Loucy (cell line): ENCODE measurements at regions not wholly inside any gene's neighbourhood (a gene's known extent, or its start where the extent isn't known, plus 50 kb on each side); places are given as distances from the start of the nearest gene placed in this dataset.

ENCODE experiments used
- H2AFZ ChIP-seq: fragments of 200-600 bp; sonication (generic); 2 replicates; pipeline ENCODE4 v1.6.0; 2016; ENCODE audit warnings: antibody characterized with exemption, mild to moderate bottlenecking, low read length, moderate library complexity
- H3F3A ChIP-seq: fragments of 200-600 bp; 2 replicates; pipeline ENCODE4 v1.6.0; 2016; ENCODE audit warnings: antibody characterized with exemption, low read depth, mild to moderate bottlenecking
- H3K27me3 ChIP-seq: fragments of 200-600 bp; sonication (generic); 2 replicates; pipeline ENCODE4 v1.6.1; 2014; ENCODE audit warnings: low read length, mild to moderate bottlenecking; ENCODE audit not compliant: insufficient read depth, poor library complexity, severe bottlenecking
- H3K36me3 ChIP-seq: fragments of 200-600 bp; sonication (generic); 2 replicates; pipeline ENCODE4 v1.6.1; 2016; ENCODE audit warnings: low read length; ENCODE audit not compliant: insufficient read depth
- H3K4me1 ChIP-seq: fragments of 200-600 bp; sonication (generic); 2 replicates; pipeline ENCODE4 v1.5.1; 2014; ENCODE audit warnings: low read length, mild to moderate bottlenecking; ENCODE audit not compliant: insufficient read depth, poor library complexity, severe bottlenecking
- H3K4me2 ChIP-seq: fragments of 200-600 bp; sonication (generic); 2 replicates; pipeline ENCODE4 v1.6.0; 2014; ENCODE audit warnings: antibody characterized with exemption, low read length, low read depth, mild to moderate bottlenecking; ENCODE audit not compliant: poor library complexity, severe bottlenecking
- H3K4me3 ChIP-seq: fragments of 200-600 bp; sonication (generic); 2 replicates; pipeline ENCODE4 v1.5.1; 2014; ENCODE audit warnings: low read length, mild to moderate bottlenecking, mixed read lengths; ENCODE audit not compliant: poor library complexity, severe bottlenecking
- H3K79me2 ChIP-seq: fragments of 200-600 bp; sonication (generic); 2 replicates; pipeline ENCODE4 v1.6.1; 2014; ENCODE audit warnings: low read length; ENCODE audit not compliant: insufficient read depth
- H3K9ac ChIP-seq: fragments of 200-600 bp; sonication (generic); 2 replicates; pipeline ENCODE4 v1.6.0; 2014; ENCODE audit warnings: mild to moderate bottlenecking, low read depth, low read length, moderate library complexity; ENCODE audit not compliant: poor library complexity, severe bottlenecking
- H3K9me2 ChIP-seq: fragments of 200-600 bp; sonication (generic); replicated peaks from 2 replicates; pipeline ENCODE4 v1.6.1; 2016; ENCODE audit warnings: low read depth, low read length, mixed read lengths
- H3K9me3 ChIP-seq: fragments of 200-600 bp; sonication (generic); 2 replicates; pipeline ENCODE4 v1.6.1; 2014; ENCODE audit warnings: mild to moderate bottlenecking, antibody characterized with exemption, low read length, low read depth; ENCODE audit not compliant: insufficient read depth
- H4K20me1 ChIP-seq: fragments of 200-600 bp; sonication (generic); 2 replicates; pipeline ENCODE4 v1.6.0; 2014; ENCODE audit warnings: antibody characterized with exemption, low read length, mild to moderate bottlenecking; ENCODE audit not compliant: insufficient read depth, poor library complexity, severe bottlenecking
- EZH2phosphoT487 ChIP-seq: fragments of 200-600 bp; IDR thresholded peaks from 2 replicates; pipeline ENCODE4 v1.6.1; 2018; ENCODE audit warnings: antibody characterized with exemption, mild to moderate bottlenecking, moderate library complexity, borderline replicate concordance
- TF ChIP-seq, protein P1 (sequence below): fragments of 200-600 bp; sonication (generic); conservative IDR thresholded peaks from 2 replicates; pipeline ENCODE4 v1.5.1; 2014; ENCODE audit warnings: mild to moderate bottlenecking, antibody characterized with exemption, low read length

- H3K9me3 ChIP-seq = no peaks in the 10 kb centered on the region
- H3K9ac ChIP-seq = no peak overlapping the region
- no peak overlapping the region for H3K4me2 ChIP-seq
- H3K36me3 ChIP-seq = no peaks in the 10 kb centered on the region
- H3K4me3 ChIP-seq = no peak overlapping the region
- TF ChIP-seq, protein P1, sequence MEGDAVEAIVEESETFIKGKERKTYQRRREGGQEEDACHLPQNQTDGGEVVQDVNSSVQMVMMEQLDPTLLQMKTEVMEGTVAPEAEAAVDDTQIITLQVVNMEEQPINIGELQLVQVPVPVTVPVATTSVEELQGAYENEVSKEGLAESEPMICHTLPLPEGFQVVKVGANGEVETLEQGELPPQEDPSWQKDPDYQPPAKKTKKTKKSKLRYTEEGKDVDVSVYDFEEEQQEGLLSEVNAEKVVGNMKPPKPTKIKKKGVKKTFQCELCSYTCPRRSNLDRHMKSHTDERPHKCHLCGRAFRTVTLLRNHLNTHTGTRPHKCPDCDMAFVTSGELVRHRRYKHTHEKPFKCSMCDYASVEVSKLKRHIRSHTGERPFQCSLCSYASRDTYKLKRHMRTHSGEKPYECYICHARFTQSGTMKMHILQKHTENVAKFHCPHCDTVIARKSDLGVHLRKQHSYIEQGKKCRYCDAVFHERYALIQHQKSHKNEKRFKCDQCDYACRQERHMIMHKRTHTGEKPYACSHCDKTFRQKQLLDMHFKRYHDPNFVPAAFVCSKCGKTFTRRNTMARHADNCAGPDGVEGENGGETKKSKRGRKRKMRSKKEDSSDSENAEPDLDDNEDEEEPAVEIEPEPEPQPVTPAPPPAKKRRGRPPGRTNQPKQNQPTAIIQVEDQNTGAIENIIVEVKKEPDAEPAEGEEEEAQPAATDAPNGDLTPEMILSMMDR = no peak
- no peak for TF ChIP-seq EZH2phosphoT487
- H3K79me2 ChIP-seq = no peaks in the 10 kb centered on the region
- H3K27me3 ChIP-seq = no peaks in the 10 kb centered on the region
- H2AFZ ChIP-seq = no peak overlapping the region
- no peaks in the 10 kb centered on the region for H3F3A ChIP-seq
- no peaks in the 10 kb centered on the region for H3K4me1 ChIP-seq
- no peaks in the 10 kb centered on the region for H3K9me2 ChIP-seq
- H4K20me1 ChIP-seq = no peaks in the 10 kb centered on the region
Observed at GRCh38 chr14:97866195-97866594, 1069.0 kb downstream of the VRK1 start.

GRCh38 chr14:97866664-97867063, 1069.5 kb downstream of the VRK1 start:
- Histone ChIP-seq H3K36me3 (no peaks in the 10 kb centered on the region), H2AFZ (no peak overlapping the region), H3K9ac (no peak overlapping the region), H3K4me1 (no peaks in the 10 kb centered on the region), H3K27me3 (no peaks in the 10 kb centered on the region), H3K9me3 (no peaks in the 10 kb centered on the region), H3F3A (no peaks in the 10 kb centered on the region), H3K4me2 (no peak overlapping the region), H3K4me3 (no peak overlapping the region), H3K79me2 (no peaks in the 10 kb centered on the region), H4K20me1 (no peaks in the 10 kb centered on the region), H3K9me2 (no peaks in the 10 kb centered on the region)
- no peak for TF ChIP-seq EZH2phosphoT487
- TF ChIP-seq, protein P1 = no peak

- Histone ChIP-seq H3K27me3 (no peaks in the 10 kb centered on the region), H3K9me2 (no peaks in the 10 kb centered on the region), H4K20me1 (no peaks in the 10 kb centered on the region), H3K4me1 (no peaks in the 10 kb centered on the region), H3F3A (no peaks in the 10 kb centered on the region), H3K9ac (no peak overlapping the region), H3K36me3 (no peaks in the 10 kb centered on the region), H3K4me3 (no peak overlapping the region), H3K4me2 (no peak overlapping the region), H3K9me3 (no peaks in the 10 kb centered on the region), H2AFZ (no peak overlapping the region), H3K79me2 (no peaks in the 10 kb centered on the region)
- TF ChIP-seq, protein P1 = no peak
- TF ChIP-seq EZH2phosphoT487 = no peak
Observed at GRCh38 chr14:97873291-97873690, 1076.1 kb downstream of the VRK1 start.
